ENCODE measurements at regions not wholly inside any gene's neighbourhood (a gene's known extent, or its start where the extent isn't known, plus 50 kb on each side); places are given as distances from the start of the nearest gene placed in this dataset.

DNA sequence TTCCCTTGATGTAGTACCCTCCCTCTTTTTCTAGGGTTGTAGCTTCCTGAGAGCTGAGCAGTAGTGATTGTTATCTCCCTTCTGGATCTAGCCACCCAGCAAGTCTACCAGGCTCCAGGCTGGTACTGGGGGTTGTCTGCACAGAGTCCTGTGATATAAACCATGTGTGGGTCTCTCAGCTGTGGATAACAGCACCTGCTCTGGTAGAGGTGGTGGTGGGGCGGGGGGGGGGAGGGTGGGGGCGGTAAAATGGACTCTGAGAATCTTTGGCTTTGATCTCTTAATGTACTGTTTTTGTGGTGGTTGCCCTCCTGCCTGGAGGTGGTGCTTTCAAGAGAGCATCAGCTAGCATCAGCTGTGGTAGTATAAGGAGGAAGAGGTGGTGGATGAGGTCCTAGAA lies 302.0 kb upstream of the CHRM2 start:
- intact Hi-C loops (cut with micrococcal nuclease): no loop called here
- no peak overlapping the region for H3K4me2 ChIP-seq (ENCODE audit: insufficient read depth, low read length)
- H2AFZ ChIP-seq (ENCODE audit: low read depth, low read length): no peak overlapping the region
- ChIA-PET CTCF (no interaction called here), POLR2A (no interaction called here)
- H3K9me1 ChIP-seq (replicated peaks; ENCODE audit: control insufficient read depth, extremely low read depth, insufficient read depth, low read length): no peaks in the 10 kb centered on the region
- dilution Hi-C loops (cut with MboI; ENCODE audit: extremely low pct_ligation_motif_present, low sequenced_read_pairs): no loop called here
- H3K4me3 ChIP-seq (replicated peaks in 1 of 3; ENCODE audit: insufficient read depth in 1 of 3, low read depth in 1 of 3, low read length in 3 of 3): no peak overlapping the region
- H3K79me2 ChIP-seq (ENCODE audit: control insufficient read depth, insufficient read depth, low read length): no peaks in the 10 kb centered on the region
- H3K9me3 ChIP-seq (replicated peaks; ENCODE audit: control insufficient read depth, insufficient read depth, low read length): no peaks in the 10 kb centered on the region
- DNase-seq (ENCODE audit: low read depth, low spot score): no peak
- no peaks in the 10 kb centered on the region for H3K36me3 ChIP-seq (ENCODE audit: control insufficient read depth in 2 of 2, extremely low read depth in 1 of 2, insufficient read depth in 2 of 2, low read length in 2 of 2)
- H3K27me3 ChIP-seq (ENCODE audit: control insufficient read depth in 2 of 2, insufficient read depth in 2 of 2, low read length in 2 of 2): no peaks in the 10 kb centered on the region
- no peaks in the 10 kb centered on the region for H3K4me1 ChIP-seq (ENCODE audit: control insufficient read depth, extremely low read depth, insufficient read depth, low read length)
- FAIRE-seq: no peak
- H3K27ac ChIP-seq (ENCODE audit: insufficient read depth, low read depth, low read length): no peak overlapping the region
- no peaks in the 10 kb centered on the region for H4K20me1 ChIP-seq (replicated peaks; ENCODE audit: control insufficient read depth, extremely low read depth, insufficient read depth, low read length)
- no peak overlapping the region for H3K9ac ChIP-seq (replicated peaks; ENCODE audit: extremely low read depth, insufficient read depth, low read length)
- TF ChIP-seq EZH2 (IDR thresholded peaks at IDR 0.05; ENCODE audit: borderline replicate concordance, low read depth, low read length, severe bottlenecking) (no peak), FOS (IDR thresholded peaks at IDR 0.05; ENCODE audit: borderline replicate concordance, insufficient read depth, low read length) (no peak), GATA2 (IDR thresholded peaks at IDR 0.05; ENCODE audit: insufficient read depth, insufficient read length, low read depth, low read length) (no peak), JUN (IDR thresholded peaks at IDR 0.05; ENCODE audit: borderline replicate concordance, insufficient read depth, insufficient read length, low read depth) (no peak), POLR2AphosphoS5 (IDR thresholded peaks at IDR 0.05; ENCODE audit: insufficient read depth, low read depth, low read length) (no peak), MYC (IDR thresholded peaks at IDR 0.05; ENCODE audit: low read depth, low read length) (no peak), POLR2A (IDR thresholded peaks at IDR 0.05; ENCODE audit: low read depth, low read length) (no peak)
- TF ChIP-seq, protein P1, sequence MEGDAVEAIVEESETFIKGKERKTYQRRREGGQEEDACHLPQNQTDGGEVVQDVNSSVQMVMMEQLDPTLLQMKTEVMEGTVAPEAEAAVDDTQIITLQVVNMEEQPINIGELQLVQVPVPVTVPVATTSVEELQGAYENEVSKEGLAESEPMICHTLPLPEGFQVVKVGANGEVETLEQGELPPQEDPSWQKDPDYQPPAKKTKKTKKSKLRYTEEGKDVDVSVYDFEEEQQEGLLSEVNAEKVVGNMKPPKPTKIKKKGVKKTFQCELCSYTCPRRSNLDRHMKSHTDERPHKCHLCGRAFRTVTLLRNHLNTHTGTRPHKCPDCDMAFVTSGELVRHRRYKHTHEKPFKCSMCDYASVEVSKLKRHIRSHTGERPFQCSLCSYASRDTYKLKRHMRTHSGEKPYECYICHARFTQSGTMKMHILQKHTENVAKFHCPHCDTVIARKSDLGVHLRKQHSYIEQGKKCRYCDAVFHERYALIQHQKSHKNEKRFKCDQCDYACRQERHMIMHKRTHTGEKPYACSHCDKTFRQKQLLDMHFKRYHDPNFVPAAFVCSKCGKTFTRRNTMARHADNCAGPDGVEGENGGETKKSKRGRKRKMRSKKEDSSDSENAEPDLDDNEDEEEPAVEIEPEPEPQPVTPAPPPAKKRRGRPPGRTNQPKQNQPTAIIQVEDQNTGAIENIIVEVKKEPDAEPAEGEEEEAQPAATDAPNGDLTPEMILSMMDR (IDR thresholded peaks at IDR 0.05; ENCODE audit: extremely low read depth in 1 of 2, insufficient read depth in 1 of 2, low read depth in 1 of 2, low read length in 2 of 2): no peak
- TF ChIP-seq, protein P2, sequence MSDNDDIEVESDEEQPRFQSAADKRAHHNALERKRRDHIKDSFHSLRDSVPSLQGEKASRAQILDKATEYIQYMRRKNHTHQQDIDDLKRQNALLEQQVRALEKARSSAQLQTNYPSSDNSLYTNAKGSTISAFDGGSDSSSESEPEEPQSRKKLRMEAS (IDR thresholded peaks at IDR 0.05; ENCODE audit: insufficient read depth, insufficient read length): no peak
- BruUV-seq (replicated peaks): no TSS peak

All from endothelial cell of umbilical vein (primary cell).